ENCODE measurements at regions not wholly inside any gene's neighbourhood (a gene's known extent, or its start where the extent isn't known, plus 50 kb on each side); places are given as distances from the start of the nearest gene placed in this dataset.

- DNase-seq (ENCODE audit: low spot score in 2 of 2), result no peak
- intact Hi-C loops (cut with DNase I; ENCODE audit: low total_unique reads), result no loop called here
- WGBS, 2 donors, result 29 to 43% methylated on average over 1 of the region's 1 CpG
- H3K4me3 ChIP-seq (ENCODE audit: low read depth, poor library complexity, severe bottlenecking), result no peak overlapping the region
- TF ChIP-seq, protein P1, sequence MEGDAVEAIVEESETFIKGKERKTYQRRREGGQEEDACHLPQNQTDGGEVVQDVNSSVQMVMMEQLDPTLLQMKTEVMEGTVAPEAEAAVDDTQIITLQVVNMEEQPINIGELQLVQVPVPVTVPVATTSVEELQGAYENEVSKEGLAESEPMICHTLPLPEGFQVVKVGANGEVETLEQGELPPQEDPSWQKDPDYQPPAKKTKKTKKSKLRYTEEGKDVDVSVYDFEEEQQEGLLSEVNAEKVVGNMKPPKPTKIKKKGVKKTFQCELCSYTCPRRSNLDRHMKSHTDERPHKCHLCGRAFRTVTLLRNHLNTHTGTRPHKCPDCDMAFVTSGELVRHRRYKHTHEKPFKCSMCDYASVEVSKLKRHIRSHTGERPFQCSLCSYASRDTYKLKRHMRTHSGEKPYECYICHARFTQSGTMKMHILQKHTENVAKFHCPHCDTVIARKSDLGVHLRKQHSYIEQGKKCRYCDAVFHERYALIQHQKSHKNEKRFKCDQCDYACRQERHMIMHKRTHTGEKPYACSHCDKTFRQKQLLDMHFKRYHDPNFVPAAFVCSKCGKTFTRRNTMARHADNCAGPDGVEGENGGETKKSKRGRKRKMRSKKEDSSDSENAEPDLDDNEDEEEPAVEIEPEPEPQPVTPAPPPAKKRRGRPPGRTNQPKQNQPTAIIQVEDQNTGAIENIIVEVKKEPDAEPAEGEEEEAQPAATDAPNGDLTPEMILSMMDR (IDR thresholded peaks at IDR 0.05), result no peak
- no peak for TF ChIP-seq POLR2A (IDR thresholded peaks at IDR 0.05)
Measured at GRCh38 chr21:23308741-23309140, 2298.5 kb downstream of the MRPL39 start.

- H3K4me3 ChIP-seq (ENCODE audit: low read depth, poor library complexity, severe bottlenecking), result no peak overlapping the region
- TF ChIP-seq, protein P1 (IDR thresholded peaks at IDR 0.05), result no peak
- TF ChIP-seq POLR2A (IDR thresholded peaks at IDR 0.05), result no peak
- DNase-seq (ENCODE audit: low spot score in 2 of 2), result no peak
- 0 to 50% methylated on average over 1 of the region's 1 CpG for WGBS, 2 donors
- intact Hi-C loops (cut with DNase I; ENCODE audit: low total_unique reads), result no loop called here
Measured at GRCh38 chr21:23307065-23307464, 2300.2 kb downstream of the MRPL39 start.

- DNase-seq (ENCODE audit: low spot score in 2 of 2), result no peak
- TF ChIP-seq, protein P1 (IDR thresholded peaks at IDR 0.05), result no peak
- no peak for TF ChIP-seq POLR2A (IDR thresholded peaks at IDR 0.05)
- 78 to 86% methylated on average over 3 of the region's 3 CpGs for WGBS, 2 donors
- no peak overlapping the region for H3K4me3 ChIP-seq (ENCODE audit: low read depth, poor library complexity, severe bottlenecking)
- intact Hi-C loops (cut with DNase I; ENCODE audit: low total_unique reads), result no loop called here
Measured at GRCh38 chr21:23292292-23292691, 2294.1 kb downstream of the NCAM2 start.

DNA sequence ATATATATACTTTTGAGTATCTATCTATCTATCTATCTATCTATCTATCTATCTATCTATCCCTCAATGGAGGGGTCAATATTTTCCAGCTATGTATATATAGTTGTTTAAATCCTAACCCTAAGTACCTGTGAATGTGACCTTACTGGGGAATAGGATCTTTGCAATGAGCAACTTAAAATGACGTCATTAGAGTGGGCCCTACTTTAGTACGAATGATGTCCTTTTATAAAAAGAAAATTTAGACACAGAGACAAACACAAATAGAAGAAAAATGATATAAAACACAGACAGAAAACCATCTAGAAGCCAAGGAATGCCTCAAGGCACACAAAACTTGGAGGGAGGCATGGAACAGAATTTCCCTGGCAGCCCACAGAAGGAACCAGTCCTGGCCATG lies 2283.7 kb downstream of the NCAM2 start:
- WGBS, 2 donors, result 78 to 87% methylated on average over 2 of the region's 2 CpGs
- intact Hi-C loops (cut with DNase I; ENCODE audit: low total_unique reads), result no loop called here
- no peak overlapping the region for H3K4me3 ChIP-seq (ENCODE audit: low read depth, poor library complexity, severe bottlenecking)

GRCh38 chr21:23249760-23250159 lies 2251.6 kb downstream of the NCAM2 start:
- TF ChIP-seq, protein P1 (IDR thresholded peaks at IDR 0.05), result no peak
- no peak for TF ChIP-seq POLR2A (IDR thresholded peaks at IDR 0.05)
- 57 to 74% methylated on average over 1 of the region's 1 CpG for WGBS, 2 donors
- H3K4me3 ChIP-seq (ENCODE audit: low read depth, poor library complexity, severe bottlenecking), result no peak overlapping the region
- intact Hi-C loops (cut with DNase I; ENCODE audit: low total_unique reads), result no loop called here
- DNase-seq (ENCODE audit: low spot score in 2 of 2), result no peak

More for the DNA sequence above, 2283.7 kb downstream of the NCAM2 start:
- TF ChIP-seq, protein P1 (IDR thresholded peaks at IDR 0.05), result no peak
- TF ChIP-seq POLR2A (IDR thresholded peaks at IDR 0.05), result no peak
- no peak for DNase-seq (ENCODE audit: low spot score in 2 of 2)

DNA sequence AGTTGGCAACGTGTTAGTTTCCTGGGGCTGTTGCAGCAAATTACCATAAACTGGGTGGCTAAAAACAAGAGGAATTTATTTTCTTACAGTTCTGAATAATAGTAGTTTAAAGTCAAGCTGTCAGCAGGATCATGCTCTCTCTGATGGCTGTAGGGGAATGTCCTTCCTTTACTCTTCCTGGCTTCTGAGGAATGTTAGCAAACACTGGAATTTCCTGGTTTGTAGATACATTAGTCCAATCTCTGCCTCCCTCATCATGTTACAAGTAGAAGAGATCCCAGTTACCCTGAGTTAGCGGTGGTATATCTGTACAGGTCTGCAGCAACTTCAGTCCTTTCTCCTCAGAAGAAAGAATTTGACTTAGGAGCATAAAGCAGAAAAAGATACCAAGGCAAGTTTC lies 2249.1 kb downstream of the NCAM2 start:
- WGBS, 2 donors, result 23 to 36% methylated on average over 2 of the region's 2 CpGs
- no peak for TF ChIP-seq POLR2A (IDR thresholded peaks at IDR 0.05)
- TF ChIP-seq, protein P1 (IDR thresholded peaks at IDR 0.05), result no peak
- DNase-seq (ENCODE audit: low spot score in 2 of 2), result no peak
- H3K4me3 ChIP-seq (ENCODE audit: low read depth, poor library complexity, severe bottlenecking), result no peak overlapping the region
- intact Hi-C loops (cut with DNase I; ENCODE audit: low total_unique reads), result no loop called here

Measured in lower leg skin (tissue), 4 donors.